GM21515 (cell line): ENCODE measurements at regions not wholly inside any gene's neighbourhood (a gene's known extent, or its start where the extent isn't known, plus 50 kb on each side); places are given as distances from the start of the nearest gene placed in this dataset.
A peak's percentile ranks its signal among the peaks of the same experiment; 100 is the strongest.
"Not testable (repeated sequence)": the region's sequence is repeated elsewhere in the genome, so short reads cannot be mapped to it uniquely, and the experiment has no call there.

ENCODE experiments used
- ATAC-seq: cut with Tn5 transposase; IDR thresholded peaks from one replicate; pipeline ENCODE4 v1.9.1; 2021; ENCODE audit not compliant: unreplicated experiment

- ATAC-seq, result no peak
These were observed 210.0 kb downstream of the PLA2G4A start for GRCh38 chr1:187038784-187039183.

- no peak for ATAC-seq
These were observed 212.4 kb downstream of the PLA2G4A start for GRCh38 chr1:187041104-187041503.

GRCh38 chr1:187042538-187042937 is 213.8 kb downstream of the PLA2G4A start:
- no peak for ATAC-seq

GRCh38 chr1:187043433-187043832 is 214.7 kb downstream of the PLA2G4A start:
- ATAC-seq, result not testable (repeated sequence)

- no peak for ATAC-seq
These were observed 215.7 kb downstream of the PLA2G4A start for GRCh38 chr1:187044411-187044810.

- ATAC-seq, result no peak
These were observed 216.6 kb downstream of the PLA2G4A start for GRCh38 chr1:187045371-187045770.

GRCh38 chr1:187046293-187046692 is 217.5 kb downstream of the PLA2G4A start:
- ATAC-seq, result no peak

- ATAC-seq, result no peak
These were observed 218.5 kb downstream of the PLA2G4A start for GRCh38 chr1:187047298-187047697.

GRCh38 chr1:187051618-187052232 is 223.0 kb downstream of the PLA2G4A start:
- peak; percentile 92 for ATAC-seq

- no peak for ATAC-seq
These were observed 225.1 kb downstream of the PLA2G4A start for GRCh38 chr1:187053876-187054275.

- ATAC-seq, result no peak
These were observed 226.4 kb downstream of the PLA2G4A start for GRCh38 chr1:187054862-187055757.

GRCh38 chr1:187063271-187063670 is 234.5 kb downstream of the PLA2G4A start:
- ATAC-seq, result no peak

- ATAC-seq, result no peak
These were observed 238.4 kb downstream of the PLA2G4A start for GRCh38 chr1:187067160-187067559.

GRCh38 chr1:187070076-187070475 is 241.3 kb downstream of the PLA2G4A start:
- no peak for ATAC-seq

- peak; percentile 82 for ATAC-seq
These were observed 243.7 kb downstream of the PLA2G4A start for GRCh38 chr1:187072262-187073034.

GRCh38 chr1:187073035-187073560 is 244.3 kb downstream of the PLA2G4A start:
- ATAC-seq, result not testable (repeated sequence)

GRCh38 chr1:187073634-187074245 is 245.0 kb downstream of the PLA2G4A start:
- ATAC-seq, result not testable (repeated sequence)

GRCh38 chr1:187074445-187075048 is 245.8 kb downstream of the PLA2G4A start:
- no peak for ATAC-seq

GRCh38 chr1:187076922-187077321 is 248.2 kb downstream of the PLA2G4A start:
- no peak for ATAC-seq

- ATAC-seq, result no peak
These were observed 249.6 kb downstream of the PLA2G4A start for GRCh38 chr1:187078321-187078720.
